BLaER1 (cell line): ENCODE measurements at regions not wholly inside any gene's neighbourhood (a gene's known extent, or its start where the extent isn't known, plus 50 kb on each side); places are given as distances from the start of the nearest gene placed in this dataset.
A peak's percentile ranks its signal among the peaks of the same experiment; 100 is the strongest.
"Not testable (repeated sequence)": the region's sequence is repeated elsewhere in the genome, so short reads cannot be mapped to it uniquely, and the experiment has no call there.

Experiments
- H3K27ac ChIP-seq: shearing (Covaris generic); formaldehyde crosslinking; 2 replicates; pipeline ENCODE4 v1.8.1; 2022
- H3K27me3 ChIP-seq: shearing (Covaris generic); formaldehyde crosslinking; 2 replicates; pipeline ENCODE4 v1.8.1; 2022
- H3K36me3 ChIP-seq: shearing (Covaris generic); formaldehyde crosslinking; 2 replicates; pipeline ENCODE4 v1.8.1; 2022
- H3K4me1 ChIP-seq: shearing (Covaris generic); formaldehyde crosslinking; 2 replicates; pipeline ENCODE4 v1.8.1; 2022
- H3K4me2 ChIP-seq: shearing (Covaris generic); formaldehyde crosslinking; 2 replicates; pipeline ENCODE4 v1.8.1; 2022
- H3K4me3 ChIP-seq: shearing (Covaris generic); formaldehyde crosslinking; 2 replicates; pipeline ENCODE4 v1.8.1; 2022
- H3K9ac ChIP-seq: shearing (Covaris generic); formaldehyde crosslinking; 2 replicates; pipeline ENCODE4 v1.8.1; 2022
- H3K9me3 ChIP-seq: shearing (Covaris generic); formaldehyde crosslinking; 2 replicates; pipeline ENCODE4 v1.8.1; 2022
- H4K20me1 ChIP-seq: shearing (Covaris generic); formaldehyde crosslinking; 2 replicates; pipeline ENCODE4 v1.8.1; 2022
- Cebpa-rat ChIP-seq: shearing (Covaris generic); IDR thresholded peaks from 2 replicates; pipeline ENCODE4 v1.8.1; 2022

DNA sequence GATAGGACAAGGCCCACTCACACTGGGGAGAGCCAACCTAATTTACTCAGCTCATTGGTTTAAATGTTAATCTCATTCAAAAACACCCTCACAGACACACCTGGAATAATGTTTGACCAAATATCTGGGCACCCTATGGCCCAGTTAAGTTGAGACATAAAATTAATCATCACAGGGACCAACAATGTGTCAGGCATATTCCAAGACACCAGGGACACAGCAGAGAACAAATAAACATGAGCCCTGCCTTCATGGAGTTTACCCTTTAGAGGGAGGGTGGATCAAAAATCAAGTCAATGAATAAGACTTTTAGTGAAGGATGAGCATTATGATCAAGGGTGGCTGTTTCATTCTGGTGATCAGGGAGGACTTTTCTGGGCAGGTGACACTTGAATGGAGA, 98.7 kb upstream of the CHD6 start:
- Histone ChIP-seq H3K36me3 (no peaks in the 10 kb centered on the region), H3K4me1 (peaks cover 6% of the 10 kb centered on the region; the same call in 1 of the 2 replicates), H4K20me1 (no peaks in the 10 kb centered on the region), H3K9me3 (no peaks in the 10 kb centered on the region), H3K9ac (no peak overlapping the region), H3K27ac (no peak overlapping the region), H3K4me2 (no peak overlapping the region), H3K4me3 (no peak overlapping the region), H3K27me3 (no peaks in the 10 kb centered on the region)
- TF ChIP-seq Cebpa-rat = no peak

DNA sequence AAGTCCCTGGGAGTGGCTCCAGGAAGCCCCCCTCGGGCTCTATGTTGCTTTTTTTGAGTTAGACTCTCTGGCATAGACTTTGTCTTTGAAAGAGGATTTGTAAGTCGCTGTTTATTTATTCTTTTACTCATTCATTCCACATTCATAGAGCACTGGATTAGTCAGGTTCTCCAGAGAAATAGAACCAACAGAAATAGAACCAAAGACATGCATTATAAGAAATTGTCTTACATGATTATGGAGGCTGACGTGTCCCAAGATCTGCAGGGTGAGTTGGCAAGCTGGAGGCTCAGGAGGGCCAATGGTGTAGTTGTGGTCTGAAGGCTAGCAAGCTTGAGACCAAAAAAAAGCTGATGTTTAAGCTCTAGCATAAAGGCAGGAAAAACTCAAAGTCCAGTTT, 98.3 kb upstream of the CHD6 start:
- TF ChIP-seq Cebpa-rat = no peak
- H3K9me3 ChIP-seq = no peaks in the 10 kb centered on the region
- H3K9ac ChIP-seq = no peak overlapping the region
- H3K36me3 ChIP-seq = no peaks in the 10 kb centered on the region
- H3K27me3 ChIP-seq = no peaks in the 10 kb centered on the region
- H3K4me1 ChIP-seq = peaks cover 6% of the 10 kb centered on the region; the same call in 1 of the 2 replicates
- H3K27ac ChIP-seq = no peak overlapping the region
- H3K4me3 ChIP-seq = no peak overlapping the region
- no peak overlapping the region for H3K4me2 ChIP-seq
- no peaks in the 10 kb centered on the region for H4K20me1 ChIP-seq

GRCh38 chr20:41715526-41715925, 97.3 kb upstream of the CHD6 start:
- Histone ChIP-seq H3K9me3 (no peaks in the 10 kb centered on the region), H3K27ac (no peak overlapping the region), H3K4me1 (peaks cover 6% of the 10 kb centered on the region; the same call in 1 of the 2 replicates), H3K27me3 (no peaks in the 10 kb centered on the region), H3K4me2 (peak overlapping the region; percentile 40; the same call in 1 of the 2 replicates), H4K20me1 (no peaks in the 10 kb centered on the region), H3K9ac (no peak overlapping the region), H3K36me3 (no peaks in the 10 kb centered on the region), H3K4me3 (no peak overlapping the region)
- TF ChIP-seq Cebpa-rat = no peak

DNA sequence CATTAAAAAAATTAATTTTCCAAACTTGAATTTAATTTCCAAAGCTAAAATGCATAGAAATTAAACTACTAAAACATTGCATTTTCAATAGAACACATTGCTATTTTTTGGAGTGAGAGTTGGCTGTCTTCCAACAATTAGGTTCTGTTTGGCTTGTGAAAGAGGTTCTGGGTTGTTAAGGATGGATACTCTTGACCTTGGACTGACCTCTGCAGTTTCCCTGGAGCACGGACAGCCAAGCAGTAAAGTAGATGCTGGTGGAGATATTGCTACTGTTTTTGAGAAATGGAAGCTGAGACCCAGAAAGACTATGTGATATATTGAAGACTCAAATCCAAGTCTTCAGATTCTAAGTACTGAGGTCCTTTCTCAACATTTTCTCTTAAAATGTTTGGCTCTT, 95.9 kb upstream of the CHD6 start:
- Histone ChIP-seq H3K4me2 (no peak overlapping the region), H3K27me3 (no peaks in the 10 kb centered on the region), H3K27ac (no peak overlapping the region), H3K36me3 (no peaks in the 10 kb centered on the region), H3K4me1 (peaks cover 6% of the 10 kb centered on the region; the same call in 1 of the 2 replicates), H3K4me3 (no peak overlapping the region), H3K9ac (no peak overlapping the region), H4K20me1 (no peaks in the 10 kb centered on the region), H3K9me3 (no peaks in the 10 kb centered on the region)
- TF ChIP-seq Cebpa-rat = no peak

- H3K27ac ChIP-seq = no peak overlapping the region
- H3K27me3 ChIP-seq = no peaks in the 10 kb centered on the region
- peak; percentile 72 for TF ChIP-seq Cebpa-rat
- no peaks in the 10 kb centered on the region for H3K4me1 ChIP-seq
- H3K4me2 ChIP-seq = no peak overlapping the region
- no peak overlapping the region for H3K9ac ChIP-seq
- H3K4me3 ChIP-seq = no peak overlapping the region
- H3K36me3 ChIP-seq = no peaks in the 10 kb centered on the region
- no peaks in the 10 kb centered on the region for H4K20me1 ChIP-seq
- no peaks in the 10 kb centered on the region for H3K9me3 ChIP-seq
These were observed 86.7 kb upstream of the CHD6 start for GRCh38 chr20:41704896-41705295.

DNA sequence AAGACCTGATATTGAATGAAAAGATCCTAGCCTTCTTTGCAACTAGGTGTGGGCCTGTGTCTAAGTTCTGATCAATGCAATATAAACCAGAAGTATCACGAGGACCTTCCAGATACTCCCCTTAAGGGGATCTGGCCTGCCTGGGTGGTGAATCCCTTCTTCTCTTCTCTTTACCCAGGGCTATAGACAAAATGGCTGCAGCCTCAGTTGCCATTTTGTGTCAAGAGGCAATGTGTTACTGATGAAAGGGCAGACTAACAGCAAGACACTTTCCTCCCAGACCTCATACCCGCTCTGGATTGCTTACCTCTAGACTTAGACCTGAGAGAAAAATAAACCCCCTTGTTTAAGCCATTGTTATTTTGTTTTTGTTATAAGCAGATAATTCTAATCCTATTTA, 84.5 kb upstream of the CHD6 start:
- Histone ChIP-seq H3K27ac (no peak overlapping the region), H3K4me1 (no peaks in the 10 kb centered on the region), H3K36me3 (no peaks in the 10 kb centered on the region), H3K4me3 (no peak overlapping the region), H4K20me1 (no peaks in the 10 kb centered on the region), H3K4me2 (no peak overlapping the region), H3K9ac (no peak overlapping the region), H3K27me3 (no peaks in the 10 kb centered on the region), H3K9me3 (no peaks in the 10 kb centered on the region)
- TF ChIP-seq Cebpa-rat = no peak

- Histone ChIP-seq H3K4me2 (no peak overlapping the region), H4K20me1 (no peaks in the 10 kb centered on the region), H3K4me1 (no peaks in the 10 kb centered on the region), H3K9ac (no peak overlapping the region), H3K9me3 (no peaks in the 10 kb centered on the region), H3K27me3 (no peaks in the 10 kb centered on the region), H3K36me3 (no peaks in the 10 kb centered on the region), H3K4me3 (no peak overlapping the region), H3K27ac (no peak overlapping the region)
- no peak for TF ChIP-seq Cebpa-rat
These were observed 83.6 kb upstream of the CHD6 start for GRCh38 chr20:41701588-41702348.

GRCh38 chr20:41699673-41700072, 81.5 kb upstream of the CHD6 start:
- not testable (repeated sequence) for H3K4me1 ChIP-seq, H3K27me3 ChIP-seq, H4K20me1 ChIP-seq, H3K4me3 ChIP-seq, H3K36me3 ChIP-seq, H3K9ac ChIP-seq, H3K9me3 ChIP-seq, H3K4me2 ChIP-seq, H3K27ac ChIP-seq

GRCh38 chr20:41697861-41698559, 79.8 kb upstream of the CHD6 start:
- TF ChIP-seq Cebpa-rat = no peak
- Histone ChIP-seq H3K27me3 (no peaks in the 10 kb centered on the region), H3K4me3 (no peak overlapping the region), H3K9ac (no peak overlapping the region), H3K36me3 (no peaks in the 10 kb centered on the region), H4K20me1 (no peaks in the 10 kb centered on the region), H3K4me2 (no peak overlapping the region), H3K27ac (no peak overlapping the region), H3K9me3 (no peaks in the 10 kb centered on the region), H3K4me1 (peaks cover 7% of the 10 kb centered on the region)

- H3K4me1 ChIP-seq = peaks cover 16% of the 10 kb centered on the region
- no peaks in the 10 kb centered on the region for H4K20me1 ChIP-seq
- H3K36me3 ChIP-seq = no peaks in the 10 kb centered on the region
- no peaks in the 10 kb centered on the region for H3K27me3 ChIP-seq
- H3K9me3 ChIP-seq = no peaks in the 10 kb centered on the region
- no peak overlapping the region for H3K9ac ChIP-seq
- H3K27ac ChIP-seq = no peak overlapping the region
- H3K4me2 ChIP-seq = no peak overlapping the region
- no peak for TF ChIP-seq Cebpa-rat
- no peak overlapping the region for H3K4me3 ChIP-seq
These were observed 78.3 kb upstream of the CHD6 start for GRCh38 chr20:41696428-41696827.
